GM12864 (cell line): ENCODE measurements at regions not wholly inside any gene's neighbourhood (a gene's known extent, or its start where the extent isn't known, plus 50 kb on each side); places are given as distances from the start of the nearest gene placed in this dataset.

Experiments
- DNase-seq: peaks from one replicate; pipeline ENCODE4 v3.0.0-alpha.2; 2011; ENCODE audit warnings: low read depth
- H3K4me3 ChIP-seq: 2 replicates; pipeline ENCODE4 v1.5.1; 2011; ENCODE audit warnings: mild to moderate bottlenecking, low read depth, low read length, control low read depth
- TF ChIP-seq, protein P1 (sequence below): IDR thresholded peaks from 2 replicates; pipeline ENCODE4 v1.5.1; 2011; ENCODE audit warnings: low read depth, mild to moderate bottlenecking, moderate library complexity, low read length, control low read depth, inconsistent platforms; ENCODE audit errors: missing control alignments

DNA sequence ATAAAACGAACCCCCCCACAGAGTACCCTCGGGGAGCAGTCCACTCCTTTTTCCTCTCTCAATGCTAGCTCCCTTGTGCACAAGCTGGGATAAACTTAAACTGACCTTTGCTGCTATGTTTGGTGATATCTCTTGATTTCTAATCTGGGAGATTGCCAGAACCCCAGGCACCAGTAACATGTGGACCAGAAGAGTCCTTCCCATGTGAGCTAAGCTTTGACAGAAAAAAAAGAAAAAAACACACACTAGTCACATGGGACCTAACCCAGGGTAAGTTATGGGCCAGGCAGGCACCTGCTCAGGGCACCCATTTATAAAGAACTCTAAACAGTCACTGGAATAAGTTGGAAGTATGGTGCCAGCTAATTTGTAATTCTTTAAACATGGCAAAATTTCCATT is 242.6 kb downstream of the EN1 start:
- TF ChIP-seq, protein P1, sequence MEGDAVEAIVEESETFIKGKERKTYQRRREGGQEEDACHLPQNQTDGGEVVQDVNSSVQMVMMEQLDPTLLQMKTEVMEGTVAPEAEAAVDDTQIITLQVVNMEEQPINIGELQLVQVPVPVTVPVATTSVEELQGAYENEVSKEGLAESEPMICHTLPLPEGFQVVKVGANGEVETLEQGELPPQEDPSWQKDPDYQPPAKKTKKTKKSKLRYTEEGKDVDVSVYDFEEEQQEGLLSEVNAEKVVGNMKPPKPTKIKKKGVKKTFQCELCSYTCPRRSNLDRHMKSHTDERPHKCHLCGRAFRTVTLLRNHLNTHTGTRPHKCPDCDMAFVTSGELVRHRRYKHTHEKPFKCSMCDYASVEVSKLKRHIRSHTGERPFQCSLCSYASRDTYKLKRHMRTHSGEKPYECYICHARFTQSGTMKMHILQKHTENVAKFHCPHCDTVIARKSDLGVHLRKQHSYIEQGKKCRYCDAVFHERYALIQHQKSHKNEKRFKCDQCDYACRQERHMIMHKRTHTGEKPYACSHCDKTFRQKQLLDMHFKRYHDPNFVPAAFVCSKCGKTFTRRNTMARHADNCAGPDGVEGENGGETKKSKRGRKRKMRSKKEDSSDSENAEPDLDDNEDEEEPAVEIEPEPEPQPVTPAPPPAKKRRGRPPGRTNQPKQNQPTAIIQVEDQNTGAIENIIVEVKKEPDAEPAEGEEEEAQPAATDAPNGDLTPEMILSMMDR = no peak

DNA sequence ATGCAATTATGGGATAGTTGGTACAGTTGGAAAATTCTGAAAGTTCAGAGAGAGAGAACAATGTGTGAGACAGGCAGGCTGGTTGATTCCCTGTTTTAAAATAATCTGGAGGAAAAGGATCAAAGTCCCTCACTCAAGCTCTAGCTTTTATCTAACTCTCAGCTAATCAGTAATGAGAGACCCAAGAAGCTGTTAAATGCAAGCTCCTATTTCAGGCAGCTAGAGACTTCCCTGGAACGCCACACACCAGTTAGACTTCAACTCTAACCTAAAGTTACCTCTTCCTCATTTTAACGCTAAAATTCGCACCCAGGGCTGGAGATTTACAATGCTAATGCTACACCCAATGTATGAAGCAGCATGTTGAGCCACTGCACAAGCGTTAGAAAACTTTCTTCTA is 243.1 kb downstream of the EN1 start:
- TF ChIP-seq, protein P1 = no peak
- no peak overlapping the region for H3K4me3 ChIP-seq
- no peak for DNase-seq

More for the DNA sequence above, 242.6 kb downstream of the EN1 start:
- no peak for DNase-seq
- H3K4me3 ChIP-seq = no peak overlapping the region

DNA sequence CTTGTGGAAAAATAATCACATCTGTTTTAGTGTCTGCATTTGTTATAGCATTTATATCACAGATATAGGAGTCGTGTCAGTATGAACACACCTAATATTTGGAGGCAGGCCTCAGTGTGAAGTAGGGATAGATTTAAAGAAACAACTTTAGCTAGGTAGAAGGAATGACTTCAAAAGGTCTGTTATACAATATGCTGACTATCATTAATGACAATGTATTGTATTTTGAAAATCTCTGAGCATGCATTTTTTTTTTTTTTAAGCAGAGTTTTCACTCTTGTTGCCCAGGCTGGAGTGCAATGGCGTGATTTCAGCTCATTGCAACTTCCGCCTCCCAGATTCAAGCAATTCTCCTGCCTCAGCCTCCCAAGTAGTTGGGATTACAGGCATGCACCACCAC is 248.3 kb downstream of the EN1 start:
- H3K4me3 ChIP-seq = no peak overlapping the region
- TF ChIP-seq, protein P1 = no peak
- no peak for DNase-seq

DNA sequence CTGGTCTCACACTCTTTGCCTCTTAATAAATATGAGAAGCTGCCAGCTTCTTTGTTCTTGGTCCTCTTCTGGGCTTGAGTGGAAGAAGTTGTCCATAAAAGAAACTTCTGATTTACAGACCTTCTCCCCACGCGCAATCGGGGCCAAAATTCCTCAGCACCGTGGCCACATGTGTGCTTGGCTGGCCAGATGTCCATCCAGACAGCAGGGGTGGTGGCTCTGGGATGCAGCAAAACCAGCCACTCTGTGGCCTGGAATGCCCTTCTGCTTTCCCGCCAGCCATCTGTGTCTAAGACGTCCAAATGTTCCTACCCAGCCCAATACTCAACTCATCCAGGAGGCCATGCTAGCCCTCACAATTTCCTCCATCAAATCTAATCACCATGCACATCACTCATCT is 250.8 kb downstream of the EN1 start:
- TF ChIP-seq, protein P1 = no peak
- DNase-seq = no peak
- no peak overlapping the region for H3K4me3 ChIP-seq

DNA sequence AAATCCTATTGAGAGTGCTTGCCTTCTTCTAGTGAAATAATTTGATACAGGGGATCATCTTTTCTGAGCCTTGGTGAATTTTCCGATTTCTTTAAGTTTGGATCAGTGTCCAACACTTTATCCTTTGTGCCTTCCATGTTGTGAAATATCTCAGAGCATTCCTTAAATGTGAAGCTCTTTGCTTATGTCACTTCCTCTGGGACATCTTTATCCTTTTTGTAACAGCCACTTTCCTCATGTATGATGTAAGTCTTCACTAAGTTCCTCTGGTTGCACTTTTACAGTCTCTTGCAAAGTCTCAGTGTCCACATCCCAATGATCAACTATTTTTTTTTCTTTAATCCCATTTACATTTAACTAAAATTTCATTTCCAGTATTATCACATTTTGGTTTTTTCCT is 254.2 kb downstream of the EN1 start:
- no peak for DNase-seq
- H3K4me3 ChIP-seq = no peak overlapping the region
- TF ChIP-seq, protein P1 = no peak

DNA sequence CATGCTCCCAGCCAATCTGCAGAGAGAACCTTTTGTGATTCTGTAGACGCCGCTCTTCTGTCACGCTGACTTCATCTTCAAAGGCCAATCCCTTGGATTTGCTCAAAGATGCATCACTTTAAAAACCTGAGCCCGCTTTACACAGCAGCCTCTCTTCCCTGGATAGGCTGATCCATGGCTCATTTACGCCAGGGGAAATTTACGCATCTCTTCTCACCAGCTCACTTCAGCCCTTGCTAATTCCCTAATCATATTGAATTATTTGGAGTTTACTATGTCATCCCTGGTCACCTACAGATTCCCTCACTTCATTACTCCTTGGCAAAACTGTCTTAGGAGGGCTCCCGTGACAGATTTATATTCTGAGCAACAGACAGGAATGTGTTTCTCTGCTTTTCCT is 256.2 kb downstream of the EN1 start:
- no peak for DNase-seq
- TF ChIP-seq, protein P1 = no peak
- H3K4me3 ChIP-seq = no peak overlapping the region

DNA sequence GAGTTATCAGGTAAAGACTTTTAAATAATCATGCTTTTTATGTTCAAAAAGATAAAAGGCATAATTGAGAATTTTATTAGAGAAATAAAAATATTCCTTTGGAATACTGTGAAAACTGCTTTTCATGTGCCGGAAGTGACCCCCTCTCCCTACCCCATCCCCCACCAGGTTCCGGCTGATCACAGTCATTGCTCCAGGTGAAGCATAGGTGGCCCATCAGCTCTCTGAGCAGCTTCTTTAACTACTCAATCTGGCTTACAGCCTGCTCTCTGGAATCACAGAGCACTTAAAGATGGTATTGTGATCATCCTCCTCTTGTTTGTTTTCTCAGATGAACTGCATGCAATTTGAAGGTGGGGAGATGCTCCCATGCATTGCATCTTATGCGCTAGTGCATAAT is 257.7 kb downstream of the EN1 start:
- no peak for DNase-seq
- TF ChIP-seq, protein P1 = no peak
- H3K4me3 ChIP-seq = no peak overlapping the region
